Ectodermal cell (in vitro differentiated cells): ENCODE measurements at regions not wholly inside any gene's neighbourhood (a gene's known extent, or its start where the extent isn't known, plus 50 kb on each side); places are given as distances from the start of the nearest gene placed in this dataset.

ENCODE experiments used
- H3K27ac ChIP-seq: 2 replicates; pipeline ENCODE4 v1.7.0; 2013; ENCODE audit warnings: mild to moderate bottlenecking, low read depth, low read length; ENCODE audit not compliant: insufficient read depth, poor library complexity, severe bottlenecking
- H3K27me3 ChIP-seq: 2 replicates; pipeline ENCODE4 v1.7.0; 2013; ENCODE audit warnings: mild to moderate bottlenecking, low read length; ENCODE audit not compliant: insufficient read depth, control insufficient read depth, poor library complexity, severe bottlenecking
- H3K36me3 ChIP-seq: one replicate; pipeline ENCODE4 v1.7.0; 2013; ENCODE audit warnings: low read length; ENCODE audit not compliant: control insufficient read depth, insufficient read depth
- H3K4me1 ChIP-seq: one replicate; pipeline ENCODE4 v1.7.0; 2013; ENCODE audit warnings: low read length; ENCODE audit not compliant: control insufficient read depth, insufficient read depth
- H3K4me3 ChIP-seq: 2 replicates; pipeline ENCODE4 v1.7.0; 2013; ENCODE audit warnings: low read depth, low read length, control low read depth; ENCODE audit not compliant: insufficient read depth
- H3K9me3 ChIP-seq: 2 replicates; pipeline ENCODE4 v1.7.0; 2013; ENCODE audit warnings: mild to moderate bottlenecking, low read length, moderate library complexity; ENCODE audit not compliant: control insufficient read depth
- WGBS, 2 experiments: methylation state at CpG; one replicate each; pipeline ENCODE4 v1.1.7; 2013; ENCODE audit warnings: missing lambda C conversion rate in 2 of 2; 5-methylcytosine and 5-hydroxymethylcytosine counted together

- no peak overlapping the region for H3K27ac ChIP-seq
Observed at GRCh38 chr14:65231286-65231980, 129.1 kb upstream of the MAX start.

DNA sequence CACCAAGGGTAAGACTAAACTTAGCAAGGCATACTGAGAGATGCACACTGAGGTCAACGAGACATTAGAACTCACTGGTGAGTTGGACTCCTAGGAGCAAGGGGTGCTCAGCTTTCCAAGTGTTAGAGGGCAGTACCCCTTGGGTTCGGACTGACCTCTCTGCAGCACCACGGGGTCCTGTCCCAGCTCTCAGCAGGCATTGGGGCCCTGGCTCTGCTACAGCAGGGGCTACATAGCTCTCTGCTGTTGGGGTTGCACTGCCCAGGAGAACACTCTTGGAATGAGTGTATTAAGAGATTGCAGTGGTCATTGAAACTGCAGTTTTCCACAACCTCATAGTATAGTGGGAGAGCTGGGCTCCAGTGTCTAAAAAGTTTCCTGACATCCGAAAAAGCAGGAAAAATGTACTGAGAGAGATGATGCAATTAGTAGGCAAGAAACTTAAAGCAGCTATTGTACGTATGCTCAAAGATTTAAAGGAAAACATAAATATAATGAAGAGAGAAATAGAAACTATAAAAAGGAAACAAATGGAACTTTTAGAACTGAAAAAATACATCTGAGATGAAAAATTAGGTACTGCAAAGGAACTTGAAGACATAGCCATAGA, 132.5 kb upstream of the MAX start:
- H3K4me3 ChIP-seq, result no peak overlapping the region
- no peaks in the 10 kb centered on the region for H3K9me3 ChIP-seq
- H3K27ac ChIP-seq, result no peak overlapping the region
- 95% methylated on average over 4 to 5 of the region's 5 CpGs for WGBS, 2 experiments
- no peaks in the 10 kb centered on the region for H3K27me3 ChIP-seq
- H3K36me3 ChIP-seq, result no peaks in the 10 kb centered on the region
- H3K4me1 ChIP-seq, result peaks cover 32% of the 10 kb centered on the region

More at GRCh38 chr14:65231286-65231980, 129.1 kb upstream of the MAX start:
- H3K9me3 ChIP-seq, result no peaks in the 10 kb centered on the region
- peaks cover 40% of the 10 kb centered on the region for H3K4me1 ChIP-seq
- H3K27me3 ChIP-seq, result no peaks in the 10 kb centered on the region
- 78 to 83% methylated on average over 6 of the region's 6 CpGs for WGBS, 2 experiments
- no peaks in the 10 kb centered on the region for H3K36me3 ChIP-seq
- no peak overlapping the region for H3K4me3 ChIP-seq

GRCh38 chr14:65237023-65237814, 134.9 kb upstream of the MAX start:
- WGBS, 2 experiments, result 87 to 90% methylated on average over 5 of the region's 5 CpGs
- Histone ChIP-seq H3K9me3 (no peaks in the 10 kb centered on the region), H3K4me1 (peaks cover 11% of the 10 kb centered on the region), H3K27me3 (no peaks in the 10 kb centered on the region), H3K36me3 (no peaks in the 10 kb centered on the region), H3K4me3 (no peak overlapping the region), H3K27ac (no peak overlapping the region)

DNA sequence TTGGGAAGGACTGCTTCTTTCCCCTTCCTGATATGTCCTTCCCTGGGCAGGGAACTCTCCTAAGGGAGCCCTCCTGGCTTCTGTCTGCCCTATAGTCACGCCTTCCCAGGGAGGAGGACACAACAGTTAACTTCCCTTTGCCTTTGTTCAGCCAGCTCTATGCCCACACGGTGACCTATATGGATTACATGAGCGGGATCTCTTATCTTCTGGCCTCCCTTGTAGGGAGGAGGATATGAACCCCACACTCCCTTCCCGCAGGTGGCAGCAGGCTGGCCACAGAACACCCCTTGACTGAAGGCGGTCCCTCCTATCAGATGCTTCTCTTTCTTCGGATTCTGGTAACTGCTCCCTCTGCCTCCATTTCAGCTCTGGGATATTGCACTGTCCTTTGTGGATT, 135.6 kb upstream of the MAX start:
- Histone ChIP-seq H3K9me3 (no peaks in the 10 kb centered on the region), H3K4me1 (peaks cover 11% of the 10 kb centered on the region), H3K27ac (no peak overlapping the region), H3K27me3 (no peaks in the 10 kb centered on the region), H3K36me3 (no peaks in the 10 kb centered on the region), H3K4me3 (no peak overlapping the region)
- WGBS, 2 experiments, result 78 to 85% methylated on average over 6 of the region's 6 CpGs

- Histone ChIP-seq H3K27ac (no peak overlapping the region), H3K4me1 (peaks cover 11% of the 10 kb centered on the region)
Observed at GRCh38 chr14:65238456-65238855, 136.1 kb upstream of the MAX start.

DNA sequence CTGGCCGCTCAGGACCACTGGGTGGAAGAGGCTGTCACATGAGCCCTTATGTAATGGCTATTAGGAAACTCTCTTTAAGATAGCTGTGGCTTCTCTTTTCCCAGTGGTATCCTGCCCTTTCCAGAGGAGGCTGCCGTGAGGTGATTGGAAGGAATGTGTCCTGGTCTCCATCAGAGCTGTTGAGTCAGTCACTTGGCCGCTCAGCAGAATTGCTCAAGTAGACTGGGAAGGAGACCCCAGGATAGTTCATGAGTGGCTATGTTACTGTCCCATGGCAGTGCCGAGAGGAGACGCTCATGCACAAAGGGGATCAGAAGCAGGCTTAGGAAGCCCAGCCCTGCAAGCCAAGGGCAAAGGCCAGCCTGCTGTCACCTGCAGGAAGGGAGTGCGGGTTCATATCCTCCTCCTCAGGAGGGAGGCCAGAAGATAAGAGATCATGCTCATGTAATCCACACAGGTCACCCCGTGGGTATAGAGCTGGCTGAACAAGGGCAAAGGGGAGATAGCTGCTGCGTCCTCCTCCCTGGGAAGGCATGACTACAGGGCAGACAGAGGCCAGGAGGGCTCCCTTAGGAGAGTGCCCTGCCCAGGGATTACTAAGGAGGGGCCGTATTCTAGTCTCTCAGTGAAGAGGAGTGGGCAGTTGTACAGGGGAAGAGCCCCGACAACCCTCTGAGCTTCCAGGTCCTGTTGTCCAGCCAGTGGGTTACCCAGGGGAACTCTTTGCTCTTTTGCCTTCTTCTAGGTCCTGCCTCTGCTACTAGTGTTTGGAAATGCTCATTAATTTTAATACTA, 137.0 kb upstream of the MAX start:
- H3K4me3 ChIP-seq, result no peak overlapping the region
- H3K27ac ChIP-seq, result no peak overlapping the region
- H3K36me3 ChIP-seq, result no peaks in the 10 kb centered on the region
- H3K9me3 ChIP-seq, result no peaks in the 10 kb centered on the region
- no peaks in the 10 kb centered on the region for H3K27me3 ChIP-seq
- WGBS, 2 experiments, result 84 to 87% methylated on average over 10 of the region's 10 CpGs
- peaks cover 11% of the 10 kb centered on the region for H3K4me1 ChIP-seq

More at GRCh38 chr14:65238456-65238855, 136.1 kb upstream of the MAX start:
- Histone ChIP-seq H3K4me3 (no peak overlapping the region), H3K27me3 (no peaks in the 10 kb centered on the region), H3K36me3 (no peaks in the 10 kb centered on the region), H3K9me3 (no peaks in the 10 kb centered on the region)
- 88% methylated on average over 6 of the region's 6 CpGs for WGBS, 2 experiments

DNA sequence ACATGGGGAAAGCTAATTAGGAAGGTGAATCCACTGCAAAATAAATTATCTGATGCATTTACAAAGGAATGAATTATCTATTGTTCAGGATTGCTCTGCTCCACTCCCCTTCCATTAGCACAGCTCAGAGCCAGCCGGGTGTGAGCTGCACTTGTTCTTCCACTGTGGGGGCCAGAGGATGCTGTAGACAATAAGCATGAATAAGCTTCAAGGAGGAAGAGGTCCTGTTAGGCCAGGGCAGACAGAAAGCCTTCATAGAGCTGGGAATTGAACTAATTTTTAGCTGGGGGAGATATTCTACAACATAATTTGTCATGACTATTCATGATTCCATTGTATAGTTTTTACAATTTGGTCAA, 137.6 kb upstream of the MAX start:
- Histone ChIP-seq H3K27ac (no peak overlapping the region), H3K4me1 (peaks cover 11% of the 10 kb centered on the region), H3K9me3 (no peaks in the 10 kb centered on the region), H3K4me3 (no peak overlapping the region), H3K27me3 (no peaks in the 10 kb centered on the region), H3K36me3 (no peaks in the 10 kb centered on the region)
- 65 to 84% methylated on average over 1 of the region's 1 CpG for WGBS, 2 experiments

GRCh38 chr14:65241125-65241752, 138.9 kb upstream of the MAX start:
- WGBS, 2 experiments, result 91 to 93% methylated on average over 7 to 8 of the region's 9 CpGs
- Histone ChIP-seq H3K27ac (no peak overlapping the region), H3K36me3 (no peaks in the 10 kb centered on the region)

DNA sequence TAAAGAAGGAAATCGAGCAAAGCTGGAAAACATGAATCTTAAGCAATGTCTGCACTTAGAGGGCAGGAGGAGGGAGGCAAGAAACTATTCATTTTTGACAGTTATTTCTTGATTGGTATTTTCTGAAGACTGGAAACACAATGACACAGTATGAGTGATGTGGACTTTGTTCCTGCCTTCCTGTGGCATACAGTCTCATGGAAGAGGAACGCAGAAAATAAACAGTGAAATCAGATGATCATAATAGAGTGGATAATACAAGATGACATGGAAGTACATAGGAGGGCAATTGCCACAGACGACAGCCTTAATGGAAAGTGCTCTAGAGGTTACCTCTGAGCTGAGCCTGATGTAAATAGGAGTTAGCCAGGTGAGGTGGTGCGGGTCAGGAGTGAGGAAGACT, 140.4 kb upstream of the MAX start:
- WGBS, 2 experiments, result 92 to 94% methylated on average over 4 of the region's 4 CpGs

More at GRCh38 chr14:65241125-65241752, 138.9 kb upstream of the MAX start:
- Histone ChIP-seq H3K4me3 (no peak overlapping the region), H3K27me3 (no peaks in the 10 kb centered on the region), H3K4me1 (peaks cover 11% of the 10 kb centered on the region), H3K9me3 (no peaks in the 10 kb centered on the region)

More for the DNA sequence above, 140.4 kb upstream of the MAX start:
- Histone ChIP-seq H3K27ac (no peak overlapping the region), H3K9me3 (no peaks in the 10 kb centered on the region), H3K27me3 (no peaks in the 10 kb centered on the region), H3K4me3 (no peak overlapping the region), H3K36me3 (no peaks in the 10 kb centered on the region), H3K4me1 (peaks cover 8% of the 10 kb centered on the region)
